ENCODE measurements at regions not wholly inside any gene's neighbourhood (a gene's known extent, or its start where the extent isn't known, plus 50 kb on each side); places are given as distances from the start of the nearest gene placed in this dataset.

DNA sequence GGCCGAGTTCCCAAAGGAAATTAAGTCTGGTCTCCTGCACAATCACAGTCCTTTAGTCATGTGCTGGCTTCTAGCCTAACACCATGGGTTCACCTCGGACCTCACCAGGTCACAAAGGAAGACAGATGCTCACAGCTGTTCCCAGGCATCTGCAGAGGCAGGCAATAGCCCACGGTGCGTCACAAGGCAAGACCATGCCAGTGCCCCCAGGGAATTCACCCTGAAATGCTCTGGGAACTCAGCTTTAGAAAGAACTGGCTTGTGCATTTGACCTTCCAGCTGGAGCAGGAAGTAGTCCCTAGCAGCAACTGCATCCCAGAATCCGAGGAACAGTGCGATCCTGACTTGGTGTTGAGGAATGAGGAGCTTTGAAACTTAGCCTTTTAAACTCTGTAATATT lies 96.8 kb upstream of the WASF3 start:
- Histone ChIP-seq H4K20me1 (ENCODE audit: insufficient read depth) (no peaks in the 10 kb centered on the region), H3K9me3 (ENCODE audit: control insufficient read depth in 1 of 2, insufficient read depth in 1 of 2, low read depth in 1 of 2, low read length in 2 of 2) (no peaks in the 10 kb centered on the region), H3K9ac (ENCODE audit: low read length) (no peak overlapping the region), H3K4me3 (replicated peaks in 1 of 2; ENCODE audit: low read depth in 1 of 2, low read length in 2 of 2) (no peak overlapping the region), H3K9me2 (ENCODE audit: insufficient read depth) (no peaks in the 10 kb centered on the region), H3K79me2 (ENCODE audit: insufficient read depth, low read length) (no peaks in the 10 kb centered on the region), H3K36me3 (ENCODE audit: control insufficient read depth in 1 of 2, insufficient read depth in 2 of 2, low read length in 2 of 2) (no peaks in the 10 kb centered on the region), H2AFZ (ENCODE audit: low read depth, low read length, poor library complexity, severe bottlenecking) (no peak overlapping the region), H3K27ac (ENCODE audit: low read depth, low read length) (no peak overlapping the region), H3K4me1 (ENCODE audit: control insufficient read depth in 1 of 2, insufficient read depth in 2 of 2, low read length in 2 of 2) (peaks cover 3 to 8% of the 10 kb centered on the region in 2 experiments; a peak in 2 of 4 replicates), H3K27me3 (ENCODE audit: insufficient read depth, low read length) (peaks cover 20% of the 10 kb centered on the region; the same call in 1 of the 2 replicates), H3K4me2 (ENCODE audit: low read length) (no peak overlapping the region)
- BruUV-seq (replicated peaks): no TSS peak
- DNase-seq (ENCODE audit: low read depth, low spot score) (no peak), ATAC-seq (no peak)
- intact Hi-C loops (cut with micrococcal nuclease): no loop called here
- ChIA-PET RAD21 (ENCODE audit: low non-redundant PET in 1 of 2, low total read pairs in 2 of 2, uncharacterized antibody in 2 of 2, unreplicated experiment in 2 of 2) (no interaction called here), CTCF (no interaction called here), POLR2A (no interaction called here)
- no peak for TF ChIP-seq TCF7L2 (IDR thresholded peaks at IDR 0.05; ENCODE audit: borderline replicate concordance, extremely low read depth, insufficient read depth, insufficient read length)
- TF ChIP-seq, protein P1, sequence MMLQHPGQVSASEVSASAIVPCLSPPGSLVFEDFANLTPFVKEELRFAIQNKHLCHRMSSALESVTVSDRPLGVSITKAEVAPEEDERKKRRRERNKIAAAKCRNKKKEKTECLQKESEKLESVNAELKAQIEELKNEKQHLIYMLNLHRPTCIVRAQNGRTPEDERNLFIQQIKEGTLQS (IDR thresholded peaks at IDR 0.05): no peak
- no peak for TF ChIP-seq SP1 (IDR thresholded peaks at IDR 0.05; ENCODE audit: low read depth)
- no peak for TF ChIP-seq YY1 (IDR thresholded peaks at IDR 0.05; ENCODE audit: extremely low read depth, insufficient replicate concordance, low read depth, low read length)
- TF ChIP-seq EZH2 (IDR thresholded peaks at IDR 0.05): no peak
- TF ChIP-seq ZNF274 (IDR thresholded peaks at IDR 0.05; ENCODE audit: low read depth, low read length): no peak
- no peak for TF ChIP-seq FOSL1 (IDR thresholded peaks at IDR 0.05; ENCODE audit: low read depth)
- TF ChIP-seq, protein P2, sequence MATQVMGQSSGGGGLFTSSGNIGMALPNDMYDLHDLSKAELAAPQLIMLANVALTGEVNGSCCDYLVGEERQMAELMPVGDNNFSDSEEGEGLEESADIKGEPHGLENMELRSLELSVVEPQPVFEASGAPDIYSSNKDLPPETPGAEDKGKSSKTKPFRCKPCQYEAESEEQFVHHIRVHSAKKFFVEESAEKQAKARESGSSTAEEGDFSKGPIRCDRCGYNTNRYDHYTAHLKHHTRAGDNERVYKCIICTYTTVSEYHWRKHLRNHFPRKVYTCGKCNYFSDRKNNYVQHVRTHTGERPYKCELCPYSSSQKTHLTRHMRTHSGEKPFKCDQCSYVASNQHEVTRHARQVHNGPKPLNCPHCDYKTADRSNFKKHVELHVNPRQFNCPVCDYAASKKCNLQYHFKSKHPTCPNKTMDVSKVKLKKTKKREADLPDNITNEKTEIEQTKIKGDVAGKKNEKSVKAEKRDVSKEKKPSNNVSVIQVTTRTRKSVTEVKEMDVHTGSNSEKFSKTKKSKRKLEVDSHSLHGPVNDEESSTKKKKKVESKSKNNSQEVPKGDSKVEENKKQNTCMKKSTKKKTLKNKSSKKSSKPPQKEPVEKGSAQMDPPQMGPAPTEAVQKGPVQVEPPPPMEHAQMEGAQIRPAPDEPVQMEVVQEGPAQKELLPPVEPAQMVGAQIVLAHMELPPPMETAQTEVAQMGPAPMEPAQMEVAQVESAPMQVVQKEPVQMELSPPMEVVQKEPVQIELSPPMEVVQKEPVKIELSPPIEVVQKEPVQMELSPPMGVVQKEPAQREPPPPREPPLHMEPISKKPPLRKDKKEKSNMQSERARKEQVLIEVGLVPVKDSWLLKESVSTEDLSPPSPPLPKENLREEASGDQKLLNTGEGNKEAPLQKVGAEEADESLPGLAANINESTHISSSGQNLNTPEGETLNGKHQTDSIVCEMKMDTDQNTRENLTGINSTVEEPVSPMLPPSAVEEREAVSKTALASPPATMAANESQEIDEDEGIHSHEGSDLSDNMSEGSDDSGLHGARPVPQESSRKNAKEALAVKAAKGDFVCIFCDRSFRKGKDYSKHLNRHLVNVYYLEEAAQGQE (IDR thresholded peaks at IDR 0.05; ENCODE audit: low read depth): no peak
- TF ChIP-seq ELF1 (IDR thresholded peaks at IDR 0.05; ENCODE audit: borderline replicate concordance, low read depth): no peak
- TF ChIP-seq, protein P3, sequence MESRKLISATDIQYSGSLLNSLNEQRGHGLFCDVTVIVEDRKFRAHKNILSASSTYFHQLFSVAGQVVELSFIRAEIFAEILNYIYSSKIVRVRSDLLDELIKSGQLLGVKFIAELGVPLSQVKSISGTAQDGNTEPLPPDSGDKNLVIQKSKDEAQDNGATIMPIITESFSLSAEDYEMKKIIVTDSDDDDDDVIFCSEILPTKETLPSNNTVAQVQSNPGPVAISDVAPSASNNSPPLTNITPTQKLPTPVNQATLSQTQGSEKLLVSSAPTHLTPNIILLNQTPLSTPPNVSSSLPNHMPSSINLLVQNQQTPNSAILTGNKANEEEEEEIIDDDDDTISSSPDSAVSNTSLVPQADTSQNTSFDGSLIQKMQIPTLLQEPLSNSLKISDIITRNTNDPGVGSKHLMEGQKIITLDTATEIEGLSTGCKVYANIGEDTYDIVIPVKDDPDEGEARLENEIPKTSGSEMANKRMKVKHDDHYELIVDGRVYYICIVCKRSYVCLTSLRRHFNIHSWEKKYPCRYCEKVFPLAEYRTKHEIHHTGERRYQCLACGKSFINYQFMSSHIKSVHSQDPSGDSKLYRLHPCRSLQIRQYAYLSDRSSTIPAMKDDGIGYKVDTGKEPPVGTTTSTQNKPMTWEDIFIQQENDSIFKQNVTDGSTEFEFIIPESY (IDR thresholded peaks at IDR 0.05; ENCODE audit: extremely low read depth, insufficient replicate concordance, low read length): no peak
- no peak for TF ChIP-seq SIN3A (IDR thresholded peaks at IDR 0.05; ENCODE audit: low read depth)
- TF ChIP-seq RAD21 (IDR thresholded peaks at IDR 0.05; ENCODE audit: low read depth): no peak
